WTC11 (cell line): ENCODE measurements at regions not wholly inside any gene's neighbourhood (a gene's known extent, or its start where the extent isn't known, plus 50 kb on each side); places are given as distances from the start of the nearest gene placed in this dataset.

Experiments
- ATAC-seq: fragments of 200-7000 bp; cut with Tn5 transposase; 2 replicates; pipeline ENCODE4 v1.10.0; 2021; ENCODE audit warnings: mild to moderate bottlenecking, moderate library complexity
- CTCF ChIA-PET: fragments of 300-600 bp; sonication (Branson Sonifier 250); formaldehyde crosslinking; loops from one replicate; lab custom pipeline; 2021; ENCODE audit warnings: antibody characterized with exemption; lab: Charles Lee
- POLR2A ChIA-PET: fragments of 350-600 bp; sonication (Branson Sonifier 250); formaldehyde crosslinking; loops from one replicate; lab custom pipeline; 2021; ENCODE audit warnings: antibody characterized with exemption; lab: Charles Lee
- DNase-seq: peaks from one replicate; pipeline ENCODE4 v3.0.0; 2021; ENCODE audit warnings: low spot score
- H3K27ac Mint-ChIP-seq: 2 replicates; pipeline ENCODE4 v1.8.0; 2021; ENCODE audit warnings: mixed read lengths
- H3K27me3 Mint-ChIP-seq: 2 replicates; pipeline ENCODE4 v1.8.0; 2021; ENCODE audit warnings: low read depth, mild to moderate bottlenecking, moderate library complexity, mixed read lengths
- H3K36me3 Mint-ChIP-seq: 2 replicates; pipeline ENCODE4 v1.8.0; 2021; ENCODE audit warnings: mixed read lengths
- H3K4me1 Mint-ChIP-seq: 2 replicates; pipeline ENCODE4 v1.8.0; 2022; ENCODE audit warnings: mixed read lengths
- H3K4me3 Mint-ChIP-seq: 2 replicates; pipeline ENCODE4 v1.8.0; 2021; ENCODE audit warnings: mild to moderate bottlenecking, moderate library complexity, mixed read lengths
- H3K9me3 Mint-ChIP-seq: 2 replicates; pipeline ENCODE4 v1.8.0; 2021; ENCODE audit warnings: mixed read lengths
- ATF6 ChIP-seq: sonication (generic); formaldehyde crosslinking; IDR thresholded peaks from 2 replicates; pipeline ENCODE4 v1.8.1; 2023; ENCODE audit warnings: mild to moderate bottlenecking, missing genetic modification reagents
- CTCF ChIP-seq: fragments of 200-600 bp; IDR thresholded peaks from 2 replicates; pipeline ENCODE4 v1.8.0; 2022; ENCODE audit warnings: antibody characterized with exemption
- E2F1 ChIP-seq: sonication (generic); formaldehyde crosslinking; IDR thresholded peaks from 2 replicates; pipeline ENCODE4 v1.8.0; 2022; ENCODE audit warnings: mild to moderate bottlenecking, missing genetic modification reagents
- ELF4 ChIP-seq: sonication (generic); formaldehyde crosslinking; IDR thresholded peaks from 2 replicates; pipeline ENCODE4 v1.8.1; 2022; ENCODE audit warnings: low read depth, mild to moderate bottlenecking, moderate library complexity, missing genetic modification reagents
- GABPB1 ChIP-seq: sonication (generic); formaldehyde crosslinking; IDR thresholded peaks from 2 replicates; pipeline ENCODE4 v1.8.1; 2023; ENCODE audit warnings: mild to moderate bottlenecking, missing genetic modification reagents
- GRHL2 ChIP-seq: fragments of 250-450 bp; sonication (Bioruptor Pico); IDR thresholded peaks from 2 replicates; pipeline ENCODE4 v1.8.0; 2022; ENCODE audit warnings: mild to moderate bottlenecking, moderate library complexity; ENCODE audit not compliant: insufficient replicate concordance, severe bottlenecking
- GTF2I ChIP-seq: fragments of 250-450 bp; sonication (Bioruptor Pico); conservative IDR thresholded peaks from 2 replicates; pipeline ENCODE4 v1.4.0; 2021; ENCODE audit warnings: mild to moderate bottlenecking
- HMGA2 ChIP-seq: fragments of 250-450 bp; sonication (Bioruptor Pico); IDR thresholded peaks from 2 replicates; pipeline ENCODE4 v1.4.0; 2021; ENCODE audit warnings: mild to moderate bottlenecking, moderate library complexity
- MXD4 ChIP-seq: fragments of 250-450 bp; sonication (Bioruptor Pico); IDR thresholded peaks from 2 replicates; pipeline ENCODE4 v1.8.0; 2021; ENCODE audit warnings: mild to moderate bottlenecking, moderate library complexity, borderline replicate concordance
- NR2C2 ChIP-seq: sonication (generic); formaldehyde crosslinking; IDR thresholded peaks from 2 replicates; pipeline ENCODE4 v1.8.0; 2022; ENCODE audit warnings: mild to moderate bottlenecking, missing genetic modification reagents
- RELA ChIP-seq: sonication (generic); formaldehyde crosslinking; IDR thresholded peaks from 2 replicates; pipeline ENCODE4 v1.8.1; 2022; ENCODE audit warnings: missing genetic modification reagents, mild to moderate bottlenecking, borderline replicate concordance
- SMAD4 ChIP-seq: sonication (generic); formaldehyde crosslinking; IDR thresholded peaks from 2 replicates; pipeline ENCODE4 v1.8.0; 2022; ENCODE audit warnings: mild to moderate bottlenecking, missing genetic modification reagents
- ZBTB21 ChIP-seq: sonication (generic); formaldehyde crosslinking; IDR thresholded peaks from 2 replicates; pipeline ENCODE4 v1.8.1; 2023; ENCODE audit warnings: mild to moderate bottlenecking, missing genetic modification reagents, borderline replicate concordance
- ZNF263 ChIP-seq: sonication (generic); formaldehyde crosslinking; IDR thresholded peaks from 2 replicates; pipeline ENCODE4 v1.8.1; 2022; ENCODE audit warnings: low read depth, mild to moderate bottlenecking, moderate library complexity, missing genetic modification reagents
- ZNF396 ChIP-seq: fragments of 250-450 bp; sonication (Bioruptor Pico); IDR thresholded peaks from 2 replicates; pipeline ENCODE4 v1.8.0; 2021; ENCODE audit warnings: mild to moderate bottlenecking, moderate library complexity, borderline replicate concordance
- TF ChIP-seq, protein P1 (sequence below): sonication (generic); formaldehyde crosslinking; IDR thresholded peaks from 2 replicates; pipeline ENCODE4 v1.8.1; 2023; ENCODE audit warnings: mild to moderate bottlenecking, missing genetic modification reagents, moderate library complexity
- TF ChIP-seq, protein P2 (sequence below): sonication (generic); formaldehyde crosslinking; IDR thresholded peaks from 2 replicates; pipeline ENCODE4 v1.8.0; 2023; ENCODE audit warnings: missing genetic modification reagents
- TF ChIP-seq, protein P3 (sequence below): sonication (generic); formaldehyde crosslinking; IDR thresholded peaks from 2 replicates; pipeline ENCODE4 v1.8.1; 2023; ENCODE audit warnings: mild to moderate bottlenecking, moderate library complexity, missing genetic modification reagents
- TF ChIP-seq, protein P4 (sequence below): fragments of 250-450 bp; sonication (Bioruptor Pico); IDR thresholded peaks from 2 replicates; pipeline ENCODE4 v1.8.0; 2021; ENCODE audit warnings: mild to moderate bottlenecking

DNA sequence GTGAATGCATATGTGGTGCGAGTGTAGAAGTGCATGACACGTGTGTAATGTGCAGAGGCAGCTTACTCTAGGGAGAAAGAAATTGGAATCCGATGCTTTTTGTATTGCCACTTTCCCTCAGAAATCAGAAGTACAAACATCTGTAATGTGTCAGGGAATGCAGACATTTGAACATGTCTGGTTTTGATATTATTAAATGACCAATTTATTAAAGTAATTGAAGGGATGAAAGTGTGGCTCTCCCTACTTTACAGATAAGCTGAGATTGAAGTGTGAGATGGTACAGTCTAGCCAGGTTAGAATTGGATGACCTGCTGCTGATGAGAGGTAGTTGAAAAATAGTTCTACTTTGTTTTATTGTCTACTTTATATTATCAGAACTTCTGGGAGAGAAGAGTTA lies 74.5 kb upstream of the NT5C1B start (continued):
- TF ChIP-seq CTCF: no peak
- TF ChIP-seq ZNF263 (CRISPR knock-in tag): no peak

GRCh38 chr2:18662689-18663088 lies 73.3 kb upstream of the NT5C1B start:
- TF ChIP-seq GRHL2 (CRISPR knock-in tag) (no peak), E2F1 (CRISPR knock-in tag) (no peak), GABPB1 (no peak), MXD4 (no peak), RELA (CRISPR knock-in tag) (no peak), ATF6 (no peak), ZBTB21 (no peak), HMGA2 (no peak), ELF4 (CRISPR knock-in tag) (no peak), GTF2I (CRISPR knock-in tag) (no peak), NR2C2 (CRISPR knock-in tag) (no peak), SMAD4 (CRISPR knock-in tag) (no peak), ZNF396 (CRISPR knock-in tag) (no peak)
- TF ChIP-seq, protein P1, sequence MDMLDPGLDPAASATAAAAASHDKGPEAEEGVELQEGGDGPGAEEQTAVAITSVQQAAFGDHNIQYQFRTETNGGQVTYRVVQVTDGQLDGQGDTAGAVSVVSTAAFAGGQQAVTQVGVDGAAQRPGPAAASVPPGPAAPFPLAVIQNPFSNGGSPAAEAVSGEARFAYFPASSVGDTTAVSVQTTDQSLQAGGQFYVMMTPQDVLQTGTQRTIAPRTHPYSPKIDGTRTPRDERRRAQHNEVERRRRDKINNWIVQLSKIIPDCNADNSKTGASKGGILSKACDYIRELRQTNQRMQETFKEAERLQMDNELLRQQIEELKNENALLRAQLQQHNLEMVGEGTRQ (CRISPR knock-in tag): no peak
- TF ChIP-seq, protein P2, sequence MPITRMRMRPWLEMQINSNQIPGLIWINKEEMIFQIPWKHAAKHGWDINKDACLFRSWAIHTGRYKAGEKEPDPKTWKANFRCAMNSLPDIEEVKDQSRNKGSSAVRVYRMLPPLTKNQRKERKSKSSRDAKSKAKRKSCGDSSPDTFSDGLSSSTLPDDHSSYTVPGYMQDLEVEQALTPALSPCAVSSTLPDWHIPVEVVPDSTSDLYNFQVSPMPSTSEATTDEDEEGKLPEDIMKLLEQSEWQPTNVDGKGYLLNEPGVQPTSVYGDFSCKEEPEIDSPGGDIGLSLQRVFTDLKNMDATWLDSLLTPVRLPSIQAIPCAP (CRISPR knock-in tag): no peak
- TF ChIP-seq, protein P3, sequence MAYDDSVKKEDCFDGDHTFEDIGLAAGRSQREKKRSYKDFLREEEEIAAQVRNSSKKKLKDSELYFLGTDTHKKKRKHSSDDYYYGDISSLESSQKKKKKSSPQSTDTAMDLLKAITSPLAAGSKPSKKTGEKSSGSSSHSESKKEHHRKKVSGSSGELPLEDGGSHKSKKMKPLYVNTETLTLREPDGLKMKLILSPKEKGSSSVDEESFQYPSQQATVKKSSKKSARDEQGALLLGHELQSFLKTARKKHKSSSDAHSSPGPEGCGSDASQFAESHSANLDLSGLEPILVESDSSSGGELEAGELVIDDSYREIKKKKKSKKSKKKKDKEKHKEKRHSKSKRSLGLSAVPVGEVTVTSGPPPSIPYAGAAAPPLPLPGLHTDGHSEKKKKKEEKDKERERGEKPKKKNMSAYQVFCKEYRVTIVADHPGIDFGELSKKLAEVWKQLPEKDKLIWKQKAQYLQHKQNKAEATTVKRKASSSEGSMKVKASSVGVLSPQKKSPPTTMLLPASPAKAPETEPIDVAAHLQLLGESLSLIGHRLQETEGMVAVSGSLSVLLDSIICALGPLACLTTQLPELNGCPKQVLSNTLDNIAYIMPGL (CRISPR knock-in tag): no peak
- TF ChIP-seq, protein P4, sequence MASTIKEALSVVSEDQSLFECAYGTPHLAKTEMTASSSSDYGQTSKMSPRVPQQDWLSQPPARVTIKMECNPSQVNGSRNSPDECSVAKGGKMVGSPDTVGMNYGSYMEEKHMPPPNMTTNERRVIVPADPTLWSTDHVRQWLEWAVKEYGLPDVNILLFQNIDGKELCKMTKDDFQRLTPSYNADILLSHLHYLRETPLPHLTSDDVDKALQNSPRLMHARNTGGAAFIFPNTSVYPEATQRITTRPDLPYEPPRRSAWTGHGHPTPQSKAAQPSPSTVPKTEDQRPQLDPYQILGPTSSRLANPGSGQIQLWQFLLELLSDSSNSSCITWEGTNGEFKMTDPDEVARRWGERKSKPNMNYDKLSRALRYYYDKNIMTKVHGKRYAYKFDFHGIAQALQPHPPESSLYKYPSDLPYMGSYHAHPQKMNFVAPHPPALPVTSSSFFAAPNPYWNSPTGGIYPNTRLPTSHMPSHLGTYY: no peak
- no peaks in the 10 kb centered on the region for H3K9me3 Mint-ChIP-seq
- DNase-seq: no peak

More at GRCh38 chr2:18662689-18663088, 73.3 kb upstream of the NT5C1B start:
- ATAC-seq: no peak
- POLR2A ChIA-PET: no interaction called here
- H3K4me3 Mint-ChIP-seq: no peak overlapping the region
- no peaks in the 10 kb centered on the region for H3K27me3 Mint-ChIP-seq
- H3K27ac Mint-ChIP-seq: no peak overlapping the region
- no peaks in the 10 kb centered on the region for H3K36me3 Mint-ChIP-seq
- H3K4me1 Mint-ChIP-seq: no peaks in the 10 kb centered on the region
- CTCF ChIA-PET: interaction anchor here (1.2 to 2.4 kb wide), 2 partner anchors 27 to 142 kb away, joined by 3 to 9 read pairs; no protein-coding TSS in a partner anchor
